Right lobe of liver (tissue), 6 donors: ENCODE measurements at regions not wholly inside any gene's neighbourhood (a gene's known extent, or its start where the extent isn't known, plus 50 kb on each side); places are given as distances from the start of the nearest gene placed in this dataset.
A peak's percentile ranks its signal among the peaks of the same experiment; 100 is the strongest.

Experiments used
- ATAC-seq, 4 donors: fragments of 200-7000 bp; cut with Tn5 transposase; one replicate each; pipeline ENCODE4 v1.9.1; 2020; ENCODE audit warnings: mild to moderate bottlenecking in 4 of 4, moderate library complexity in 4 of 4
- DNase-seq, 3 donors: peaks; one replicate each; pipeline ENCODE4 v3.0.0-alpha.2; 2020
- H3K27ac ChIP-seq, 3 donors: fragments of 200-600 bp; one replicate each; pipeline ENCODE4 v1.8.0; 2022
- H3K27me3 ChIP-seq, 2 donors: fragments of 200-600 bp; one replicate each; pipeline ENCODE4 v1.8.0; 2022
- H3K36me3 ChIP-seq, 4 donors: fragments of 200-600 bp; sonication (generic) in 1 of 4; one replicate each; pipeline versions ENCODE4 v1.5.1 to v1.8.0; 2017 to 2022; ENCODE audit warnings: control low read depth in 1 of 4
- H3K4me1 ChIP-seq, 4 donors: fragments of 200-600 bp; sonication (generic) in 1 of 4; one replicate each; pipeline versions ENCODE4 v1.5.1 to v1.8.0; 2017 to 2022; ENCODE audit warnings: control low read depth in 1 of 4
- H3K4me3 ChIP-seq, 3 donors: fragments of 200-600 bp; one replicate each; pipeline ENCODE4 v1.8.0; 2022
- H3K9me3 ChIP-seq, 4 donors: fragments of 200-600 bp; sonication (generic) in 1 of 4; one replicate each; pipeline versions ENCODE4 v1.5.1 to v1.8.0; 2017 to 2022; ENCODE audit warnings: control low read depth in 1 of 4
- CTCF ChIP-seq, 4 donors: fragments of 200-600 bp in 3 of 4; fragments of 450-650 bp in 1 of 4; IDR thresholded peaks; one replicate each; pipeline versions ENCODE4 v1.5.1 to v1.8.0; 2016 to 2022; ENCODE audit warnings: antibody characterized with exemption in 4 of 4, mild to moderate bottlenecking in 2 of 4
- POLR2A ChIP-seq: fragments of 450-650 bp; IDR thresholded peaks from one replicate; pipeline ENCODE4 v1.6.1; 2017; ENCODE audit warnings: antibody characterized with exemption, mild to moderate bottlenecking
- WGBS: methylation state at CpG from one replicate; pipeline ENCODE4 v1.1.6; 2018; ENCODE audit warnings: low coverage, low lambda C conversion rate; ENCODE audit not compliant: insufficient coverage; ENCODE audit errors: missing lambda C conversion rate; 5-methylcytosine and 5-hydroxymethylcytosine counted together
- intact Hi-C, 2 donors: fragments of 100-400 bp; cut with DNase I; formaldehyde crosslinking; loops; one replicate each; pipeline versions ENCODE4 v1.11.2 to v1.14.1; 2022
- donor health status: DM: no; HTN: yes; CAD: no.
- donor health status: DM: no; HTN: no; CAD: no.
- donor health status: DM: no; HTN: no; CAD: no.
- donor health status: DM: no; HTN: yes; CAD: no.
- donor health status: DM: no; HTN: yes; CAD: no.

- no peak for DNase-seq
- H3K4me3 ChIP-seq: no peak overlapping the region
- ATAC-seq: no peak
- no peaks in the 10 kb centered on the region for H3K27me3 ChIP-seq
- intact Hi-C loops: no loop called here
- H3K27ac ChIP-seq: no peak overlapping the region
- H3K4me1 ChIP-seq: no peaks in the 10 kb centered on the region
- TF ChIP-seq POLR2A: no peak
- H3K9me3 ChIP-seq: no peaks in the 10 kb centered on the region
- no CpG with 5 or more reads among the region's 2 CpGs for WGBS
- H3K36me3 ChIP-seq: no peaks in the 10 kb centered on the region
Measured at GRCh38 chrY:8326944-8327343, 1010.3 kb upstream of the TSPY4 start.

- ATAC-seq (no peak), DNase-seq (no peak)
- no peak for TF ChIP-seq POLR2A
- no peaks in the 10 kb centered on the region for H3K4me1 ChIP-seq
- no peaks in the 10 kb centered on the region for H3K27me3 ChIP-seq
- H3K36me3 ChIP-seq: no peaks in the 10 kb centered on the region
- no peaks in the 10 kb centered on the region for H3K9me3 ChIP-seq
- H3K27ac ChIP-seq: no peak overlapping the region
- no peak overlapping the region for H3K4me3 ChIP-seq
- intact Hi-C loops: no loop called here
- WGBS: no CpG with 5 or more reads among the region's 1 CpG
Measured at GRCh38 chrY:8327708-8328354, 1009.4 kb upstream of the TSPY4 start.

- no peaks in the 10 kb centered on the region for H3K27me3 ChIP-seq
- no peaks in the 10 kb centered on the region for H3K9me3 ChIP-seq
- H3K27ac ChIP-seq: no peak overlapping the region
- no peak overlapping the region for H3K4me3 ChIP-seq
- no peaks in the 10 kb centered on the region for H3K36me3 ChIP-seq
- H3K4me1 ChIP-seq: no peaks in the 10 kb centered on the region
- no CpG with 5 or more reads among the region's 2 CpGs for WGBS
- intact Hi-C loops: no loop called here
- no peak for DNase-seq
- ATAC-seq: no peak
- TF ChIP-seq POLR2A (no peak), CTCF (IDR thresholded peaks at IDR 0.05) (no peak)
Measured at GRCh38 chrY:8329431-8329830, 1007.8 kb upstream of the TSPY4 start.

- no peak overlapping the region for H3K4me3 ChIP-seq
- DNase-seq (peak in 1 of 3 donors; percentile 31), ATAC-seq (peak in 1 of 4 donors; percentile 81)
- no peaks in the 10 kb centered on the region for H3K36me3 ChIP-seq
- H3K4me1 ChIP-seq: no peaks in the 10 kb centered on the region
- no peaks in the 10 kb centered on the region for H3K9me3 ChIP-seq
- no peaks in the 10 kb centered on the region for H3K27me3 ChIP-seq
- WGBS: no CpG with 5 or more reads among the region's 3 CpGs
- TF ChIP-seq CTCF (IDR thresholded peaks at IDR 0.05) (no peak), POLR2A (no peak)
- intact Hi-C loops: no loop called here
- no peak overlapping the region for H3K27ac ChIP-seq
Measured at GRCh38 chrY:8329929-8330328, 1007.3 kb upstream of the TSPY4 start.

GRCh38 chrY:8333328-8333727 is 1003.9 kb upstream of the TSPY4 start:
- Histone ChIP-seq H3K9me3 (no peaks in the 10 kb centered on the region), H3K27me3 (no peaks in the 10 kb centered on the region), H3K4me3 (no peak overlapping the region), H3K36me3 (no peaks in the 10 kb centered on the region), H3K4me1 (no peaks in the 10 kb centered on the region), H3K27ac (no peak overlapping the region)
- DNase-seq (no peak), ATAC-seq (no peak)
- intact Hi-C loops: no loop called here
- TF ChIP-seq POLR2A: no peak
- no peak for TF ChIP-seq CTCF (IDR thresholded peaks at IDR 0.05)
- no CpG with 5 or more reads among the region's 3 CpGs for WGBS
